WTC11 (cell line): ENCODE measurements at regions not wholly inside any gene's neighbourhood (a gene's known extent, or its start where the extent isn't known, plus 50 kb on each side); places are given as distances from the start of the nearest gene placed in this dataset.

Source experiments
- ATAC-seq: fragments of 200-7000 bp; cut with Tn5 transposase; 2 replicates; pipeline ENCODE4 v1.10.0; 2021; ENCODE audit warnings: mild to moderate bottlenecking, moderate library complexity
- CTCF ChIA-PET: fragments of 300-600 bp; sonication (Branson Sonifier 250); formaldehyde crosslinking; loops from one replicate; lab custom pipeline; 2021; ENCODE audit warnings: antibody characterized with exemption; lab: Charles Lee
- POLR2A ChIA-PET: fragments of 350-600 bp; sonication (Branson Sonifier 250); formaldehyde crosslinking; loops from one replicate; lab custom pipeline; 2021; ENCODE audit warnings: antibody characterized with exemption; lab: Charles Lee
- DNase-seq: peaks from one replicate; pipeline ENCODE4 v3.0.0; 2021; ENCODE audit warnings: low spot score
- H3K27ac Mint-ChIP-seq: 2 replicates; pipeline ENCODE4 v1.8.0; 2021; ENCODE audit warnings: mixed read lengths
- H3K27me3 Mint-ChIP-seq: 2 replicates; pipeline ENCODE4 v1.8.0; 2021; ENCODE audit warnings: low read depth, mild to moderate bottlenecking, moderate library complexity, mixed read lengths
- H3K36me3 Mint-ChIP-seq: 2 replicates; pipeline ENCODE4 v1.8.0; 2021; ENCODE audit warnings: mixed read lengths
- H3K4me1 Mint-ChIP-seq: 2 replicates; pipeline ENCODE4 v1.8.0; 2022; ENCODE audit warnings: mixed read lengths
- H3K4me3 Mint-ChIP-seq: 2 replicates; pipeline ENCODE4 v1.8.0; 2021; ENCODE audit warnings: mild to moderate bottlenecking, moderate library complexity, mixed read lengths
- H3K9me3 Mint-ChIP-seq: 2 replicates; pipeline ENCODE4 v1.8.0; 2021; ENCODE audit warnings: mixed read lengths
- ATF2 ChIP-seq: sonication (generic); formaldehyde crosslinking; IDR thresholded peaks from 2 replicates; pipeline ENCODE4 v1.8.1; 2022; ENCODE audit warnings: low read depth, missing genetic modification reagents, borderline replicate concordance
- CREM ChIP-seq: sonication (generic); formaldehyde crosslinking; IDR thresholded peaks from 2 replicates; pipeline ENCODE4 v1.8.1; 2022; ENCODE audit warnings: mild to moderate bottlenecking, missing genetic modification reagents, moderate library complexity
- E2F1 ChIP-seq: sonication (generic); formaldehyde crosslinking; IDR thresholded peaks from 2 replicates; pipeline ENCODE4 v1.8.0; 2022; ENCODE audit warnings: mild to moderate bottlenecking, missing genetic modification reagents
- E2F5 ChIP-seq: sonication (generic); formaldehyde crosslinking; IDR thresholded peaks from 2 replicates; pipeline ENCODE4 v1.8.1; 2022; ENCODE audit warnings: mild to moderate bottlenecking, moderate library complexity, missing genetic modification reagents
- FOXP1 ChIP-seq: sonication (generic); formaldehyde crosslinking; IDR thresholded peaks from 2 replicates; pipeline ENCODE4 v1.8.0; 2022; ENCODE audit warnings: missing genetic modification reagents, mild to moderate bottlenecking, moderate library complexity, borderline replicate concordance
- GRHL2 ChIP-seq: fragments of 250-450 bp; sonication (Bioruptor Pico); IDR thresholded peaks from 2 replicates; pipeline ENCODE4 v1.8.0; 2022; ENCODE audit warnings: mild to moderate bottlenecking, moderate library complexity; ENCODE audit not compliant: insufficient replicate concordance, severe bottlenecking
- MYBL2 ChIP-seq: sonication (generic); formaldehyde crosslinking; IDR thresholded peaks from 2 replicates; pipeline ENCODE4 v1.8.1; 2023; ENCODE audit warnings: mild to moderate bottlenecking, moderate library complexity, missing genetic modification reagents
- OVOL2 ChIP-seq: fragments of 250-450 bp; sonication (Bioruptor Pico); IDR thresholded peaks from 2 replicates; pipeline ENCODE4 v1.9.0; 2021; ENCODE audit warnings: mild to moderate bottlenecking, borderline replicate concordance
- PREB ChIP-seq: sonication (generic); formaldehyde crosslinking; IDR thresholded peaks from 2 replicates; pipeline ENCODE4 v1.8.1; 2022; ENCODE audit warnings: mild to moderate bottlenecking, missing genetic modification reagents, moderate library complexity, borderline replicate concordance
- RELA ChIP-seq: sonication (generic); formaldehyde crosslinking; IDR thresholded peaks from 2 replicates; pipeline ENCODE4 v1.8.1; 2022; ENCODE audit warnings: missing genetic modification reagents, mild to moderate bottlenecking, borderline replicate concordance
- SMAD3 ChIP-seq: sonication (generic); formaldehyde crosslinking; IDR thresholded peaks from 2 replicates; pipeline ENCODE4 v1.8.0; 2022; ENCODE audit warnings: missing genetic modification reagents, mild to moderate bottlenecking, borderline replicate concordance
- TEAD1 ChIP-seq: sonication (generic); formaldehyde crosslinking; IDR thresholded peaks from 2 replicates; pipeline ENCODE4 v1.8.0; 2022; ENCODE audit warnings: mild to moderate bottlenecking, missing genetic modification reagents
- ZBTB21 ChIP-seq: sonication (generic); formaldehyde crosslinking; IDR thresholded peaks from 2 replicates; pipeline ENCODE4 v1.8.1; 2023; ENCODE audit warnings: mild to moderate bottlenecking, missing genetic modification reagents, borderline replicate concordance
- ZNF317 ChIP-seq: sonication (generic); formaldehyde crosslinking; IDR thresholded peaks from 2 replicates; pipeline ENCODE4 v1.8.1; 2023; ENCODE audit warnings: low read depth, mild to moderate bottlenecking, moderate library complexity, missing genetic modification reagents, borderline replicate concordance
- ZNF532 ChIP-seq: fragments of 250-450 bp; sonication (Bioruptor Pico); IDR thresholded peaks from 2 replicates; pipeline ENCODE4 v1.9.0; 2021; ENCODE audit warnings: mild to moderate bottlenecking, borderline replicate concordance

GRCh38 chr7:41817386-41817785, 114.5 kb upstream of the INHBA start:
- POLR2A ChIA-PET = interaction anchor here (0.7 kb wide), 1 partner anchor 99 kb away, joined by 3 read pairs; no protein-coding TSS in a partner anchor
- CTCF ChIA-PET = interaction anchor here (1.4 to 1.9 kb wide), 2 partner anchors 123 to 126 kb away, joined by 3 to 5 read pairs; no protein-coding TSS in a partner anchor

More at GRCh38 chr7:41817386-41817785, 114.5 kb upstream of the INHBA start:
- DNase-seq = no peak
- TF ChIP-seq SMAD3 (CRISPR knock-in tag) (no peak), RELA (CRISPR knock-in tag) (no peak), MYBL2 (CRISPR knock-in tag) (no peak), ATF2 (CRISPR knock-in tag) (no peak), ZNF317 (CRISPR knock-in tag) (no peak), E2F5 (no peak), PREB (no peak), OVOL2 (no peak), ZNF532 (CRISPR knock-in tag) (no peak), FOXP1 (CRISPR knock-in tag) (no peak), E2F1 (CRISPR knock-in tag) (no peak), TEAD1 (CRISPR knock-in tag) (no peak), CREM (CRISPR knock-in tag) (no peak), GRHL2 (CRISPR knock-in tag) (no peak), ZBTB21 (CRISPR knock-in tag) (no peak)
- TF ChIP-seq, all 79 proteins: peak for 0
- Mint-ChIP-seq H3K36me3 (no peaks in the 10 kb centered on the region), H3K27ac (no peak overlapping the region), H3K9me3 (no peaks in the 10 kb centered on the region), H3K27me3 (no peaks in the 10 kb centered on the region; the same call in 1 of the 2 replicates), H3K4me1 (peaks cover 40% of the 10 kb centered on the region), H3K4me3 (no peak overlapping the region)
- no peak for ATAC-seq
